Calu3 (cell line): ENCODE measurements at regions not wholly inside any gene's neighbourhood (a gene's known extent, or its start where the extent isn't known, plus 50 kb on each side); places are given as distances from the start of the nearest gene placed in this dataset.

Source experiments
- BruUV-seq: library from RNA; stranded (reverse); fragments of 400-500 nt; replicated peaks from 2 replicates; lab custom pipeline; 2021; lab: Mats Ljungman, UMichigan
- CTCF ChIA-PET: fragments of 300-600 bp; sonication (Branson Sonifier 250); formaldehyde crosslinking; loops from one replicate; lab custom pipeline; 2022; ENCODE audit warnings: antibody characterized with exemption; lab: Charles Lee
- DNase-seq: peaks from one replicate; pipeline ENCODE4 v3.0.0; 2022
- H3K27ac Mint-ChIP-seq: one replicate; pipeline ENCODE4 v1.8.0; 2022; ENCODE audit warnings: mixed read lengths; ENCODE audit not compliant: unreplicated experiment
- H3K27me3 Mint-ChIP-seq: one replicate; pipeline ENCODE4 v1.8.0; 2022; ENCODE audit warnings: mixed read lengths; ENCODE audit not compliant: unreplicated experiment
- H3K36me3 Mint-ChIP-seq: one replicate; pipeline ENCODE4 v1.8.0; 2022; ENCODE audit warnings: mild to moderate bottlenecking, moderate library complexity, mixed read lengths; ENCODE audit not compliant: insufficient read depth, unreplicated experiment
- H3K4me1 Mint-ChIP-seq: one replicate; pipeline ENCODE4 v1.8.0; 2022; ENCODE audit warnings: mild to moderate bottlenecking, low read depth, mixed read lengths; ENCODE audit not compliant: unreplicated experiment
- H3K4me3 Mint-ChIP-seq: one replicate; pipeline ENCODE4 v1.8.0; 2022; ENCODE audit warnings: mild to moderate bottlenecking, low read depth, moderate library complexity, mixed read lengths; ENCODE audit not compliant: unreplicated experiment
- H3K9me3 Mint-ChIP-seq: one replicate; pipeline ENCODE4 v1.8.0; 2022; ENCODE audit warnings: low read depth, mixed read lengths; ENCODE audit not compliant: unreplicated experiment
- CTCF ChIP-seq: fragments of 200-600 bp; IDR thresholded peaks from one replicate; pipeline ENCODE4 v1.8.0; 2022; ENCODE audit warnings: antibody characterized with exemption; ENCODE audit not compliant: unreplicated experiment
- intact Hi-C: fragments of 100-400 bp; cut with micrococcal nuclease; formaldehyde crosslinking; loops from one replicate; pipeline ENCODE4 v1.10.0; 2022; ENCODE audit not compliant: unreplicated experiment

- Mint-ChIP-seq H3K4me1 (no peaks in the 10 kb centered on the region), H3K9me3 (no peaks in the 10 kb centered on the region), H3K4me3 (no peak overlapping the region), H3K27ac (no peak overlapping the region), H3K27me3 (no peaks in the 10 kb centered on the region), H3K36me3 (no peaks in the 10 kb centered on the region)
- intact Hi-C loops, result loop anchor here (5.0 to 10.0 kb wide), 2 partner anchors 251 to 479 kb away; no protein-coding TSS in a partner anchor
- peak; percentile 18 for DNase-seq
- no TSS peak for BruUV-seq
- CTCF ChIA-PET, result interaction anchor here (0.7 to 1.3 kb wide), 2 partner anchors 253 to 1183 kb away, joined by 3 to 5 read pairs; no protein-coding TSS in a partner anchor
- no peak for TF ChIP-seq CTCF
These were observed 231.6 kb upstream of the AGTR1 start for GRCh38 chr3:148466143-148466542.

- no peak for TF ChIP-seq CTCF
- CTCF ChIA-PET, result interaction anchor here (0.9 to 1.3 kb wide), 2 partner anchors 16 to 252 kb away, joined by 3 to 10 read pairs; no protein-coding TSS in a partner anchor
- Mint-ChIP-seq H3K27me3 (no peaks in the 10 kb centered on the region), H3K36me3 (no peaks in the 10 kb centered on the region), H3K9me3 (no peaks in the 10 kb centered on the region), H3K4me3 (no peak overlapping the region), H3K4me1 (no peaks in the 10 kb centered on the region), H3K27ac (no peak overlapping the region)
- DNase-seq, result no peak
- no TSS peak for BruUV-seq
- intact Hi-C loops, result loop anchor here (5.0 to 10.0 kb wide), 2 partner anchors 250 to 478 kb away; no protein-coding TSS in a partner anchor
These were observed 230.5 kb upstream of the AGTR1 start for GRCh38 chr3:148466980-148467740.

- Mint-ChIP-seq H3K4me3 (no peak overlapping the region), H3K36me3 (no peaks in the 10 kb centered on the region), H3K9me3 (peaks cover 5% of the 10 kb centered on the region), H3K27ac (no peak overlapping the region), H3K4me1 (no peaks in the 10 kb centered on the region), H3K27me3 (no peaks in the 10 kb centered on the region)
- BruUV-seq, result no TSS peak
- DNase-seq, result no peak
- intact Hi-C loops, result no loop called here
- no peak for TF ChIP-seq CTCF
- CTCF ChIA-PET, result no interaction called here
These were observed 220.3 kb upstream of the AGTR1 start for GRCh38 chr3:148477375-148477774.

GRCh38 chr3:148493631-148494030 is 204.1 kb upstream of the AGTR1 start:
- no peaks in the 10 kb centered on the region for H3K36me3 Mint-ChIP-seq
- H3K4me1 Mint-ChIP-seq, result no peaks in the 10 kb centered on the region
- H3K27ac Mint-ChIP-seq, result no peak overlapping the region
- CTCF ChIA-PET, result no interaction called here
- H3K27me3 Mint-ChIP-seq, result no peaks in the 10 kb centered on the region
- no peak overlapping the region for H3K4me3 Mint-ChIP-seq
- TF ChIP-seq CTCF, result no peak
- intact Hi-C loops, result no loop called here
- no peaks in the 10 kb centered on the region for H3K9me3 Mint-ChIP-seq
- DNase-seq, result no peak
- no TSS peak for BruUV-seq
